GM21447 (cell line): ENCODE measurements at regions not wholly inside any gene's neighbourhood (a gene's known extent, or its start where the extent isn't known, plus 50 kb on each side); places are given as distances from the start of the nearest gene placed in this dataset.

ENCODE experiments used
- ATAC-seq: cut with Tn5 transposase; IDR thresholded peaks from one replicate; pipeline ENCODE4 v1.9.1; 2021; ENCODE audit not compliant: unreplicated experiment

GRCh38 chr6:19028201-19028600 is 641.1 kb downstream of the RNF144B start:
- ATAC-seq: no peak

GRCh38 chr6:19032591-19033295 is 645.6 kb downstream of the RNF144B start:
- ATAC-seq: no peak

GRCh38 chr6:19033683-19034082 is 646.5 kb downstream of the RNF144B start:
- ATAC-seq: no peak

- ATAC-seq: no peak
Observed at GRCh38 chr6:19034986-19035385, 647.8 kb downstream of the RNF144B start.

GRCh38 chr6:19035461-19036195 is 648.5 kb downstream of the RNF144B start:
- no peak for ATAC-seq

- no peak for ATAC-seq
Observed at GRCh38 chr6:19036196-19036555, 649.0 kb downstream of the RNF144B start.

- no peak for ATAC-seq
Observed at GRCh38 chr6:19037607-19038006, 650.5 kb downstream of the RNF144B start.

- no peak for ATAC-seq
Observed at GRCh38 chr6:19039287-19039686, 652.1 kb downstream of the RNF144B start.

GRCh38 chr6:19041906-19042305 is 654.8 kb downstream of the RNF144B start:
- ATAC-seq: no peak

- ATAC-seq: no peak
Observed at GRCh38 chr6:19042420-19042819, 655.3 kb downstream of the RNF144B start.

GRCh38 chr6:19050765-19051164 is 663.6 kb downstream of the RNF144B start:
- no peak for ATAC-seq

DNA sequence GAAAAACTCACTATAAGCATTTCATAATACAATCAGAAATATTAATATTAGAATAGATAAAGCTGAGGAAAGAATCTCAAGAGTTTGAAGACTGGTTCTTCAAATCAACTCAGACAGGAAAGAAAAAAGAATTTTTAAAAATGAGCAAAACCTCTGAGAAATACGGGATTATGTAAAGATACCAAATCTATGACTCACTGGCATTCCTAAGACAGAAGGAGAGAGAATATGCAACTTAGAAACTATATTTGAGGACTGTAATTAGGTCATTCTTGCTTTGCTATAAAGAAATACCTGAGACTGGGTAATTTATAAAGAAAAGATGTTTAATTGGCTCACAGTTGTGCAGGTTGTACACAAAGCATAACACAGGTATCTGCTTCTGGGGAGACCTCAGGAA is 665.1 kb downstream of the RNF144B start:
- ATAC-seq: no peak

DNA sequence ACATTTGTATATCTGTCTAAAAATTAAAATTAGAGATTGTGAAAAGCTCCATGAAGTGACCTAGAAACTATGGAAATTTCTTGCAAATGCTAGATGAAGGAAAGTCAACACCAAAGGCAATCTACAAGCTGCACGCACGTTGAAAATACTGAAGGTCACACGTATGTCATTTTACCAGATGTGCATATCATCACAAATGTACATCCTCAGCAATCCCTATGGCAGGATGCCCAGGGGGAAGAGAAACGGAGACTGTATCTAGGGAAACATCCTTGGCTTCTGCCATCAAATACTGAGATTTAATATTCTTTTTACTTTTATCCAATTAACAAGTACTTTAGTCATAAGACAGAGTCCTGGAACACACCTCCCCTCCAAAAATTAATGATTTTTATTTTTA is 672.0 kb downstream of the RNF144B start:
- no peak for ATAC-seq

- ATAC-seq: no peak
Observed at GRCh38 chr6:19067165-19067564, 680.0 kb downstream of the RNF144B start.

DNA sequence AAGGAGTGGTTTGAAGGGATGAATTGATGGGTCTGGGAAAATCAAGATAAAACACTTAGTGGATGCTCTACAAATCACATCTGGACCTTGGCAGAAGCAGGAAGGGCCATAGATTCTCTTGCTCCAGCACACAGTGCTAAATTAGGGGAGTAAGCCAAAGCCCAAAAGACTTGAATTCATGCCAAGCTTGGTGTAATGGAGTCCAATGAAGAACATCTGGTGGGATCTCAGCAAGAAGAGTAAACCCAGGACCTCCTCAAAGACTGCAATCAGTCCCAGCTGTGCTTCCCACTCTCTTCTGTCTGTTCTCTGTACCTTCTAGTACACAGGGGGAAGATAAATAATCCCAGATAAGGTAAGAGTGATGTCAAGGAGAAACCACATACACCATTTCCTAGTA is 683.4 kb downstream of the RNF144B start:
- no peak for ATAC-seq

DNA sequence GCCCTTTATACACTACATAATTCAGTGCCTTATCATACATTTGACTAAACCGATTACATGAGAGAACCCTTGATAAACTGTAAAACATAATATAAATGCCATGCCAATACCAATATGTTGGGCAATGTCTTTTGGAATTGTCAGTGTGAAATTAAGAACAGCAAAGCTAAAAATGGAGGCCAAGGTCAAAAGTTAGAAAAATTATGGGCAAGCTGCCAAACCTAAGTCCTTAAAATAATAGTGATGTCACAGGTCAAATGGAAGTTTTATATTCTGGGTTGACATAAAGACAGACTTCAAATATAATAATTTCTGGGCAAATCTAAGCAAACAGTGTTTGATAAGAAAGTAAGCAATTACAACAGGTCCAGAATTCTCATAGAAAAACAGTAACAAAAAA is 696.7 kb downstream of the RNF144B start:
- no peak for ATAC-seq

GRCh38 chr6:19086480-19086879 is 699.3 kb downstream of the RNF144B start:
- ATAC-seq: no peak

DNA sequence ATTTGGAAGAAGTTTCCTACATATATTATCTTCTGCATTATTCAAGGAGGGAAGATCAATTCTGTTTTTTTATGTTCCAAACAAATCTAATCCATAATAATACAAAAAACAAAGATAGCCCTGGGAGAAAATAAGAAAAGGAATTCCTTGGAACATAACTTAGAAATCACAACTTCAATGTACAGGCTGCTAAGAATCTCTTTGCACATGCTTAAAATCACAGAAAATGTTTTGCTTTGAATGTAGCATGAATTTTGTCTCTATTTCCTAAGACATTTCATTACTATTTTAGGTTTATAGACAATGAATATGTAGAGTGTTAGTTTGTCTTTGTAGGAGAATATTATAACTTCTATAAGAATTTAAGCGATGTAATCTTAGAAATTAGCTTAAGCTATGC is 700.1 kb downstream of the RNF144B start:
- ATAC-seq: no peak

GRCh38 chr6:19087897-19088296 is 700.7 kb downstream of the RNF144B start:
- no peak for ATAC-seq

DNA sequence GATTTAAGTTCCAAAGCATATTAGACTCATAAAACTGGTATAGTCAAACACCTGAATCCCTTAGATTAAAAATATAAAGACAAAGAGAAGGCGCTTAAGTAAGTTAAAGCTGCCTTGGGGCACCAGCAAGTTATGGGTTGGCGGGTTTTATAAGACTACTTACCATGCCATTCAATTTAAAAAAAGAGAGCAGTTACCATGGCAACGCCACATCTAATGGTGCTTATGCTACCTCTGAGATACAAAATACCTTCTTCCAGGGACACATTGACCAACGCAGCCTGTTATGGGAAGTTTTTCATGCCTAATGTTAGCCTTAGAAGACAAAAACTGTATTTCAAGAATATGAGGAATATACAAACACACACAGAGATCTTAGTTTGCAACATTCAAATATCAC is 713.6 kb downstream of the RNF144B start:
- no peak for ATAC-seq

GRCh38 chr6:19102936-19103335 is 715.8 kb downstream of the RNF144B start:
- no peak for ATAC-seq

DNA sequence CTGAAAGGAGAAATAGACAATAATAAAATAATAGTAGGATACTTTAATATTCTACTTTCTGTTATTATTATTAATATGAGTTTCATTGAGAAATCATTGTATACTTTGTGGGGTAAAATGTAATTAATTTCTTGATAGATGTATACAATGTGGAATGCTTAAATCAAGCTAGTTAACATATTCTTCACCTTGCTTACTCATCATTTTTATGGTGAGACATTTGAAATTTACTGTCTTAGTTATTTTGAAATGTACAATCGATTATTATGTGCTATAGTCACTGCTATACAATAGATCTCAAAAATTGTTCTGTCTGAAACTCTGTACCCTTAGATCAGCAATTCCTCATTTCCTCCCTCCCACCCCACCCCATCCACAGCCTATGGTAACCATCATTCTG is 720.3 kb downstream of the RNF144B start:
- no peak for ATAC-seq

DNA sequence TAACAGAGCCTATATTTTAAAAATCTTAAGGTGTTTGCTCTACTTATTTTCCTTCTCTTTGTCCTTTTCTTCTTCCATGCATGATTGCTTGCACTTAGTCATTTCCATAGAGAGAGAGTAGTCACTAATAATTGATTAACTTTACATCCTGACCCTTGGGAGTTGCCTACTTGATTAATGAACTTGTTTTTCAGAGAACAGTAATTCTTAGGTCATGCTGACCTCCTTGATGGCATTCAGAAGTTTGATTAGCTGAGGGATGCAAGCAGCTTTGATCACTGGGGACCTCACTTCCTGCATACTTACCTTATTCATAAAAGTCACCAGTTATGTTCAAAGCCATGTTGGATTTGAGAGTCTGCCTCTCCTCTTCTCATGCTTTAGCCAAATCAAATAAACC is 715.6 kb upstream of the ID4 start:
- no peak for ATAC-seq
